Right lobe of liver (tissue), 4 donors: ENCODE measurements at regions not wholly inside any gene's neighbourhood (a gene's known extent, or its start where the extent isn't known, plus 50 kb on each side); places are given as distances from the start of the nearest gene placed in this dataset.

Experiments
- POLR2A ChIP-seq: fragments of 450-650 bp; IDR thresholded peaks from one replicate; pipeline ENCODE4 v1.6.1; 2017; ENCODE audit warnings: antibody characterized with exemption, mild to moderate bottlenecking
- TF ChIP-seq, protein P1 (sequence below), 4 donors: fragments of 200-600 bp in 3 of 4; fragments of 450-650 bp in 1 of 4; IDR thresholded peaks; one replicate each; pipeline versions ENCODE4 v1.5.1 to v1.8.0; 2016 to 2022; ENCODE audit warnings: antibody characterized with exemption in 4 of 4, mild to moderate bottlenecking in 2 of 4
- donor health status: DM: no; HTN: no; CAD: no.
- donor health status: DM: no; HTN: no; CAD: no.
- donor health status: DM: no; HTN: yes; CAD: no.

- TF ChIP-seq, protein P1, sequence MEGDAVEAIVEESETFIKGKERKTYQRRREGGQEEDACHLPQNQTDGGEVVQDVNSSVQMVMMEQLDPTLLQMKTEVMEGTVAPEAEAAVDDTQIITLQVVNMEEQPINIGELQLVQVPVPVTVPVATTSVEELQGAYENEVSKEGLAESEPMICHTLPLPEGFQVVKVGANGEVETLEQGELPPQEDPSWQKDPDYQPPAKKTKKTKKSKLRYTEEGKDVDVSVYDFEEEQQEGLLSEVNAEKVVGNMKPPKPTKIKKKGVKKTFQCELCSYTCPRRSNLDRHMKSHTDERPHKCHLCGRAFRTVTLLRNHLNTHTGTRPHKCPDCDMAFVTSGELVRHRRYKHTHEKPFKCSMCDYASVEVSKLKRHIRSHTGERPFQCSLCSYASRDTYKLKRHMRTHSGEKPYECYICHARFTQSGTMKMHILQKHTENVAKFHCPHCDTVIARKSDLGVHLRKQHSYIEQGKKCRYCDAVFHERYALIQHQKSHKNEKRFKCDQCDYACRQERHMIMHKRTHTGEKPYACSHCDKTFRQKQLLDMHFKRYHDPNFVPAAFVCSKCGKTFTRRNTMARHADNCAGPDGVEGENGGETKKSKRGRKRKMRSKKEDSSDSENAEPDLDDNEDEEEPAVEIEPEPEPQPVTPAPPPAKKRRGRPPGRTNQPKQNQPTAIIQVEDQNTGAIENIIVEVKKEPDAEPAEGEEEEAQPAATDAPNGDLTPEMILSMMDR (IDR thresholded peaks at IDR 0.05) = no peak
- TF ChIP-seq POLR2A = no peak
Observed at GRCh38 chr6:169014211-169015197, 239.1 kb downstream of the THBS2 start.
